RWPE1 (cell line): ENCODE measurements at regions not wholly inside any gene's neighbourhood (a gene's known extent, or its start where the extent isn't known, plus 50 kb on each side); places are given as distances from the start of the nearest gene placed in this dataset.
"Not testable (repeated sequence)": the region's sequence is repeated elsewhere in the genome, so short reads cannot be mapped to it uniquely, and the experiment has no call there.

Experiments
- CTCF ChIA-PET: fragments of 350-600 bp; sonication (Branson Sonifier 250); formaldehyde crosslinking; extraction: SDS; loops from one replicate; lab custom pipeline; 2021; lab: Yijun Ruan, JAX
- POLR2A ChIA-PET: fragments of 400-600 bp; formaldehyde crosslinking; extraction: SDS; loops from one replicate; lab custom pipeline; 2020; ENCODE audit warnings: antibody characterized with exemption; ENCODE audit not compliant: low non-redundant PET; lab: Yijun Ruan, JAX
- DNase-seq: peaks from one replicate; pipeline ENCODE4 v3.0.0; 2012; ENCODE audit warnings: low spot score
- H3K27ac ChIP-seq: fragments of 450-650 bp; 2 replicates; pipeline ENCODE4 v1.5.1; 2017
- CTCF ChIP-seq: fragments of 450-650 bp; conservative IDR thresholded peaks from 2 replicates; pipeline ENCODE4 v1.5.1; 2017; ENCODE audit warnings: low read depth, mild to moderate bottlenecking

DNA sequence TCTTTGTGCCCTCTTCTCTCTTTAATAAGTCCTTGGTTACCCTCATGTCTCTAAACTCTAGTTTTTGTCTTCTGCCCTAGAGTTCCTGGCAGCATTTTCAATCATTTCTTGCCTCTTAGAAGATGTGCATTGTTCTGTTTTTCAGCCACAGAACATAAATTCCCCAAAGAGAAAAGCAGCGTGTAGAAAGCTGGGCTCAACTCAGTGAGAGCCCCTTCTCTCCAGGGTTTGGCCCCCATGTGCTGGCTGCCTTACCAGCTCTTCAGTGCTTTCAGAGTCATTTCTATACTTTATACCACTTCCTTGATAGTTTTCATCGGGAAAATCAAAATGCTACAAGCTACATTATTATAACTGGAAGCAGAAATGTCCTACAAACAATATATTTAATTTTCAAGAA is 369.1 kb upstream of the GRM7 start:
- no peak for TF ChIP-seq CTCF
- POLR2A ChIA-PET = no interaction called here
- no peak for DNase-seq
- CTCF ChIA-PET = no interaction called here
- H3K27ac ChIP-seq = no peak overlapping the region

DNA sequence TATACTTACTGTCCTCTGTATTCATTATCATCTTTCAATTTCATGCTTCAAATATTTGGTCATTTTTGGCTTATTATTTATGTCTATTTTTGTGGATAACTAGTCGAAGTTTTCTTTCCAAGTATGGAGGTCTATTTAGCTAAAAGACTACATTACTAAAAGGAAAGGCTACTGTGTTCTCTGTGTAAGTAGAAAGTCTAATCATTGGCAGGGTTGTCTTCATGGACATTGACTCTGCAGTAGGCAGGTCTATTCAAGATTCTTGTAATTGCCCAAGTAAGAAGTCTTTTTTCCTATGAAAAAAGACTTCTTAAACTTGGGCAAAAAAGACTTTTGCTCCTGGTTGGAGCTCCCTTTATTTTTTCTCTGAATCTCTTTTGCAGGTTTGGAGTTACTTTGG is 368.6 kb upstream of the GRM7 start:
- ChIA-PET CTCF (no interaction called here), POLR2A (no interaction called here)
- no peak for TF ChIP-seq CTCF

GRCh38 chr3:6498944-6499343 is 362.0 kb upstream of the GRM7 start:
- DNase-seq, POLR2A ChIA-PET, H3K27ac ChIP-seq, CTCF ChIA-PET: not testable (repeated sequence)

More for the DNA sequence above, 368.6 kb upstream of the GRM7 start:
- DNase-seq = no peak
- H3K27ac ChIP-seq = no peak overlapping the region

DNA sequence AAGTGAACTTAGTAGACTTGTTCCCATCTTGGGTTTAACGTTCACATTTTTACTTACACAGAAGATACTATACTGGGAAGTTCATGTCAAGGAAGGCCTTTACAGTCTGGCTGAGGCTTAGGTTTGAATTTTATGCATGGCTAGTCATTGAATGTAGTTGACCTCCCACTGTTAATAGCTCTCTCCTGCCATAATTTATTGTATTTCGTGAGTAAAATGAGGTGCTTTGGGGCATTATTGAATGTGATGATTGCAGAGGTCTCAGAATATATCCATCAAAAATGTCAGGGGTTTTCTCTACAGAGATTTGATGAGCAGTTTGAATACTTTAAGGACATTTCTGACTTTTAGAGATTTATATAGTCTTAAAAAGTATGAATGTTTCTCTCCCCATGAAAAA is 356.6 kb upstream of the GRM7 start:
- TF ChIP-seq CTCF = no peak
- no peak overlapping the region for H3K27ac ChIP-seq
- POLR2A ChIA-PET = no interaction called here
- CTCF ChIA-PET = no interaction called here
- no peak for DNase-seq

DNA sequence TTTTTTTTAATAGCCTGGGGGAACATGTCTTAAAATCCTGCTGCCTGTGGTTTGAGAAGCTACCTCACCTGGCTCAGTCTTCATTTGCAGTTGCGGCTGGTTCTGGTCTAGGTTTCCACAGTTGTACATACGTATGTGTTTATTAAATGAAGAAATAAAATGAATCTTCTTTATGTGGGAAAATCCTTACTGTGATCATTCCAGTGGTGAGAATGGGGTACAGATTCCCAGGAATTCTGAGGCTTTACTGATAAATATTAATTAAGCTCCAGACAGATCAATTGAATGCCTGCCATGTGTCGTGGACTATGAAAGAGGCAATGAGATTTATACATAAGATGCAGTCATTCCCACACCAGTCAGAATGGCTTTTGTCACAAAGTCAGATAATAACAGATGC is 356.1 kb upstream of the GRM7 start:
- CTCF ChIA-PET = no interaction called here
- no peak for DNase-seq
- POLR2A ChIA-PET = no interaction called here
- no peak for TF ChIP-seq CTCF
- no peak overlapping the region for H3K27ac ChIP-seq

DNA sequence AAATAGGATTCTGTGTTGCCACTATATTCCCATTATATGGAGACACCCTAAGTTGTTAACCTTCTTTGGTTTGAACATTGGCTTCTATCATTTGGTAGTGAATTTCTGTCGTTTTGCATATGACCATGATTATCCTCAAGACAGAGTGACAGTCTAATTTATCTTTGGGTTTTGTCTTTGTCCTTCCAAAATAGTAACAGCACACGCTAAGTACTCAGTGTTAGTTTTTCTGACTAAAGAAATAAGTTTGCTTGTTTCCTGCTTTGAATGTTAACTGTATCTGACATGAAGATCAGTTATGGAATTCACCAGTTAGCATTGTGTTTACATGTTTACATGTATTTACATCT is 352.5 kb upstream of the GRM7 start:
- CTCF ChIA-PET = no interaction called here
- H3K27ac ChIP-seq = no peak overlapping the region
- POLR2A ChIA-PET = no interaction called here
- TF ChIP-seq CTCF = no peak
- no peak for DNase-seq

DNA sequence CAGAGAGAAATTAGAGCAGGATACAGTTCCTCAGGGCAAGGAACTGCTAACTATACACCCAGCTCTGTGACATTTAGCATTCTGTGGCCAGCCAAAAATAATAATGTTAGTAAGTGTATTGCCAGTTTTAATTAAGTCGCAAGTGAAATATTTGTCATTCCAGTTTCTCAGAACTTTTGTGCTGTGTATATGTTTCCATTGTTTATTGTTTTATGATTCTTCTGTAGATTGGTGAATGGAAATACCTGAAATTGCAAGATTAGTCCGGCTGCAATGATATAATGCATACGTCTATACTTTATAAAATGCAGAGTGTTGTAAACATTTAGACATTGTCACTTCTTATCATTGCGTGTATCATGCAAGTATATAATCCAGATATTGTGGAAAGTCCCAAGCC is 351.3 kb upstream of the GRM7 start:
- no peak for DNase-seq
- no peak for TF ChIP-seq CTCF
- H3K27ac ChIP-seq = no peak overlapping the region
- ChIA-PET POLR2A (no interaction called here), CTCF (no interaction called here)
